Liver (tissue), 8 donors: ENCODE measurements at regions not wholly inside any gene's neighbourhood (a gene's known extent, or its start where the extent isn't known, plus 50 kb on each side); places are given as distances from the start of the nearest gene placed in this dataset.

Experiments used
- DNase-seq: peaks from one replicate; pipeline ENCODE4 v3.0.0-alpha.2; 2017; ENCODE audit warnings: low spot score
- H3K27ac ChIP-seq, 2 donors: one replicate each; pipeline ENCODE4 v1.7.0; 2013; ENCODE audit warnings: inconsistent platforms in 2 of 2, low read length in 2 of 2, control low read depth in 1 of 2, low read depth in 1 of 2, mild to moderate bottlenecking in 1 of 2
- H3K27me3 ChIP-seq, 4 donors: one replicate each; pipeline versions ENCODE4 v1.6.1 to v1.7.0; 2013; ENCODE audit warnings: low read length in 3 of 4, inconsistent platforms in 1 of 4, mild to moderate bottlenecking in 1 of 4, moderate library complexity in 1 of 4; ENCODE audit not compliant: control insufficient read depth in 4 of 4, insufficient read depth in 4 of 4
- H3K36me3 ChIP-seq, 4 donors: one replicate each; pipeline versions ENCODE4 v1.6.1 to v1.7.0; 2013; ENCODE audit warnings: low read length in 3 of 4, mild to moderate bottlenecking in 3 of 4, low read depth in 1 of 4, moderate library complexity in 1 of 4; ENCODE audit not compliant: control insufficient read depth in 4 of 4, insufficient read depth in 3 of 4
- H3K4me1 ChIP-seq, 4 donors: one replicate each; pipeline versions ENCODE4 v1.6.1 to v1.7.0; 2013; ENCODE audit warnings: low read length in 3 of 4, mild to moderate bottlenecking in 3 of 4, moderate library complexity in 1 of 4; ENCODE audit not compliant: control insufficient read depth in 4 of 4, insufficient read depth in 4 of 4
- H3K4me3 ChIP-seq, 3 donors: one replicate each; pipeline versions ENCODE4 v1.6.1 to v1.7.0; 2013; ENCODE audit warnings: low read length in 3 of 3, control low read depth in 1 of 3, low read depth in 1 of 3, mild to moderate bottlenecking in 1 of 3
- H3K9ac ChIP-seq, 2 donors: one replicate each; pipeline ENCODE4 v1.7.0; 2013; ENCODE audit warnings: low read length in 2 of 2, mild to moderate bottlenecking in 2 of 2, moderate library complexity in 2 of 2, control low read depth in 1 of 2, low read depth in 1 of 2
- H3K9me3 ChIP-seq, 4 donors: one replicate each; pipeline versions ENCODE4 v1.6.1 to v1.7.0; 2013; ENCODE audit warnings: low read length in 3 of 4; ENCODE audit not compliant: control insufficient read depth in 4 of 4
- EGR1 ChIP-seq, 2 donors: IDR thresholded peaks; 2 replicates each; pipeline ENCODE4 v1.6.1; 2016 to 2018; ENCODE audit warnings: antibody characterized with exemption in 2 of 2, low read depth in 2 of 2
- FOXA1 ChIP-seq: IDR thresholded peaks from 2 replicates; pipeline ENCODE4 v1.6.1; 2016; ENCODE audit warnings: antibody characterized with exemption
- FOXA2 ChIP-seq: IDR thresholded peaks from 2 replicates; pipeline ENCODE4 v1.6.1; 2016; ENCODE audit warnings: antibody characterized with exemption
- GABPA ChIP-seq, 2 donors: IDR thresholded peaks in 1 of 2; conservative IDR thresholded peaks in 1 of 2; 2 replicates each; pipeline ENCODE4 v1.6.1; 2016; ENCODE audit warnings: antibody characterized with exemption in 2 of 2, mild to moderate bottlenecking in 1 of 2, moderate library complexity in 1 of 2
- HNF4A ChIP-seq, 2 donors: conservative IDR thresholded peaks; 2 replicates each; pipeline ENCODE4 v1.6.1; 2016; ENCODE audit warnings: antibody characterized with exemption in 2 of 2, mild to moderate bottlenecking in 2 of 2
- HNF4G ChIP-seq: IDR thresholded peaks from 2 replicates; pipeline ENCODE4 v1.6.1; 2016; ENCODE audit warnings: antibody characterized with exemption
- JUND ChIP-seq, 2 donors: IDR thresholded peaks; 2 replicates each; pipeline ENCODE4 v1.6.1; 2016; ENCODE audit warnings: antibody characterized with exemption in 2 of 2
- NR2F2 ChIP-seq: IDR thresholded peaks from 2 replicates; pipeline ENCODE4 v1.6.1; 2016; ENCODE audit warnings: antibody characterized with exemption
- RAD21 ChIP-seq, 2 donors: IDR thresholded peaks; 2 replicates each; pipeline ENCODE4 v1.6.1; 2016; ENCODE audit warnings: antibody characterized with exemption in 2 of 2, mild to moderate bottlenecking in 2 of 2
- RXRA ChIP-seq, 2 donors: IDR thresholded peaks; 2 replicates each; pipeline ENCODE4 v1.6.1; 2017 to 2018; ENCODE audit warnings: antibody characterized with exemption in 2 of 2, mild to moderate bottlenecking in 1 of 2
- SP1 ChIP-seq: IDR thresholded peaks from 2 replicates; pipeline ENCODE4 v1.6.1; 2018; ENCODE audit warnings: antibody characterized with exemption, mild to moderate bottlenecking
- TAF1 ChIP-seq: conservative IDR thresholded peaks from 2 replicates; pipeline ENCODE4 v1.6.1; 2016; ENCODE audit warnings: antibody characterized with exemption, mild to moderate bottlenecking
- WGBS: extraction: QIAGEN DNeasy Blood & Tissue Kit; methylation state at CpG from one replicate; pipeline ENCODE4 v1.1.7; 2013; 5-methylcytosine and 5-hydroxymethylcytosine counted together
- TF ChIP-seq, protein P1 (sequence below): fragments of 150-350 bp; IDR thresholded peaks from 2 replicates; pipeline ENCODE4 v1.5.1; 2017; ENCODE audit warnings: improper control_type of control experiment, low read depth, low read length; ENCODE audit not compliant: missing input control
- TF ChIP-seq, protein P2 (sequence below): IDR thresholded peaks from 2 replicates; pipeline ENCODE4 v1.6.1; 2016; ENCODE audit warnings: antibody characterized with exemption
- TF ChIP-seq, protein P3 (sequence below): IDR thresholded peaks from 2 replicates; pipeline ENCODE4 v1.6.1; 2016; ENCODE audit warnings: antibody characterized with exemption
- TF ChIP-seq, protein P4 (sequence below): IDR thresholded peaks from 2 replicates; pipeline ENCODE4 v1.6.1; 2016; ENCODE audit warnings: antibody characterized with exemption
- TF ChIP-seq, protein P5 (sequence below): IDR thresholded peaks from 2 replicates; pipeline ENCODE4 v1.6.1; 2016; ENCODE audit warnings: antibody characterized with exemption, mild to moderate bottlenecking
- donor health status: healthy.
- donor health status: healthy.
- donor health status: healthy.
- donor health status: healthy.
- donor health status: healthy.

DNA sequence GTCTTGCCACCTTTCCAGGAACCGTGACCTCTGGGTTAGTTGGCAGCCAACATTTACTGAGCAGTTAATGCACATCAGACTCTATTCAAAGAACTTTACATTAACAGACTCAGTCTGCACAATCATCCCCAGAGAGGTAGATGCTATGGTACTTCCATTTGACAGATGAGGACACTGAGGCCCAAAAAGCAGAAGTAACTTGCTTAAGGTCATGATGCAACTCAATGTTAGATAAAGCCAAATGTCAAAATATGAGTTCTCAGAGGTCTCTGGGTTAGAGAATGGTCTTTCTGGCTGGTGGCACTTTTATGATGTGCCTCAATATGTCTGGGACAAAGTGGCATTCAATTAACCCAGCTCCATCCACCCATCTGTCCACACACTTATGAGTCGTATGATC lies 450.0 kb downstream of the MIAT start:
- DNase-seq: no peak
- no peak overlapping the region for H3K9ac ChIP-seq
- no peak overlapping the region for H3K4me3 ChIP-seq
- no peak for TF ChIP-seq EGR1 (IDR thresholded peaks at IDR 0.05; ENCODE audit: low read depth in 2 of 2)
- TF ChIP-seq NR2F2: no peak
- TF ChIP-seq, protein P1, sequence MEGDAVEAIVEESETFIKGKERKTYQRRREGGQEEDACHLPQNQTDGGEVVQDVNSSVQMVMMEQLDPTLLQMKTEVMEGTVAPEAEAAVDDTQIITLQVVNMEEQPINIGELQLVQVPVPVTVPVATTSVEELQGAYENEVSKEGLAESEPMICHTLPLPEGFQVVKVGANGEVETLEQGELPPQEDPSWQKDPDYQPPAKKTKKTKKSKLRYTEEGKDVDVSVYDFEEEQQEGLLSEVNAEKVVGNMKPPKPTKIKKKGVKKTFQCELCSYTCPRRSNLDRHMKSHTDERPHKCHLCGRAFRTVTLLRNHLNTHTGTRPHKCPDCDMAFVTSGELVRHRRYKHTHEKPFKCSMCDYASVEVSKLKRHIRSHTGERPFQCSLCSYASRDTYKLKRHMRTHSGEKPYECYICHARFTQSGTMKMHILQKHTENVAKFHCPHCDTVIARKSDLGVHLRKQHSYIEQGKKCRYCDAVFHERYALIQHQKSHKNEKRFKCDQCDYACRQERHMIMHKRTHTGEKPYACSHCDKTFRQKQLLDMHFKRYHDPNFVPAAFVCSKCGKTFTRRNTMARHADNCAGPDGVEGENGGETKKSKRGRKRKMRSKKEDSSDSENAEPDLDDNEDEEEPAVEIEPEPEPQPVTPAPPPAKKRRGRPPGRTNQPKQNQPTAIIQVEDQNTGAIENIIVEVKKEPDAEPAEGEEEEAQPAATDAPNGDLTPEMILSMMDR: no peak
- no peak for TF ChIP-seq FOXA1
- no peak for TF ChIP-seq FOXA2
- TF ChIP-seq TAF1: no peak
- no peak for TF ChIP-seq GABPA (IDR thresholded peaks at IDR 0.05 in 1 of 2, conservative IDR thresholded peaks at IDR 0.05 in 1 of 2)
- TF ChIP-seq, protein P2, sequence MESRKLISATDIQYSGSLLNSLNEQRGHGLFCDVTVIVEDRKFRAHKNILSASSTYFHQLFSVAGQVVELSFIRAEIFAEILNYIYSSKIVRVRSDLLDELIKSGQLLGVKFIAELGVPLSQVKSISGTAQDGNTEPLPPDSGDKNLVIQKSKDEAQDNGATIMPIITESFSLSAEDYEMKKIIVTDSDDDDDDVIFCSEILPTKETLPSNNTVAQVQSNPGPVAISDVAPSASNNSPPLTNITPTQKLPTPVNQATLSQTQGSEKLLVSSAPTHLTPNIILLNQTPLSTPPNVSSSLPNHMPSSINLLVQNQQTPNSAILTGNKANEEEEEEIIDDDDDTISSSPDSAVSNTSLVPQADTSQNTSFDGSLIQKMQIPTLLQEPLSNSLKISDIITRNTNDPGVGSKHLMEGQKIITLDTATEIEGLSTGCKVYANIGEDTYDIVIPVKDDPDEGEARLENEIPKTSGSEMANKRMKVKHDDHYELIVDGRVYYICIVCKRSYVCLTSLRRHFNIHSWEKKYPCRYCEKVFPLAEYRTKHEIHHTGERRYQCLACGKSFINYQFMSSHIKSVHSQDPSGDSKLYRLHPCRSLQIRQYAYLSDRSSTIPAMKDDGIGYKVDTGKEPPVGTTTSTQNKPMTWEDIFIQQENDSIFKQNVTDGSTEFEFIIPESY: no peak
- no peak for TF ChIP-seq HNF4G
- TF ChIP-seq RXRA (IDR thresholded peaks at IDR 0.05): no peak
- no peak for TF ChIP-seq RAD21 (IDR thresholded peaks at IDR 0.05)
- TF ChIP-seq, protein P3, sequence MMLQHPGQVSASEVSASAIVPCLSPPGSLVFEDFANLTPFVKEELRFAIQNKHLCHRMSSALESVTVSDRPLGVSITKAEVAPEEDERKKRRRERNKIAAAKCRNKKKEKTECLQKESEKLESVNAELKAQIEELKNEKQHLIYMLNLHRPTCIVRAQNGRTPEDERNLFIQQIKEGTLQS: no peak
- no peak for TF ChIP-seq SP1
- TF ChIP-seq, protein P4, sequence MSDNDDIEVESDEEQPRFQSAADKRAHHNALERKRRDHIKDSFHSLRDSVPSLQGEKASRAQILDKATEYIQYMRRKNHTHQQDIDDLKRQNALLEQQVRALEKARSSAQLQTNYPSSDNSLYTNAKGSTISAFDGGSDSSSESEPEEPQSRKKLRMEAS: no peak
- TF ChIP-seq, protein P5, sequence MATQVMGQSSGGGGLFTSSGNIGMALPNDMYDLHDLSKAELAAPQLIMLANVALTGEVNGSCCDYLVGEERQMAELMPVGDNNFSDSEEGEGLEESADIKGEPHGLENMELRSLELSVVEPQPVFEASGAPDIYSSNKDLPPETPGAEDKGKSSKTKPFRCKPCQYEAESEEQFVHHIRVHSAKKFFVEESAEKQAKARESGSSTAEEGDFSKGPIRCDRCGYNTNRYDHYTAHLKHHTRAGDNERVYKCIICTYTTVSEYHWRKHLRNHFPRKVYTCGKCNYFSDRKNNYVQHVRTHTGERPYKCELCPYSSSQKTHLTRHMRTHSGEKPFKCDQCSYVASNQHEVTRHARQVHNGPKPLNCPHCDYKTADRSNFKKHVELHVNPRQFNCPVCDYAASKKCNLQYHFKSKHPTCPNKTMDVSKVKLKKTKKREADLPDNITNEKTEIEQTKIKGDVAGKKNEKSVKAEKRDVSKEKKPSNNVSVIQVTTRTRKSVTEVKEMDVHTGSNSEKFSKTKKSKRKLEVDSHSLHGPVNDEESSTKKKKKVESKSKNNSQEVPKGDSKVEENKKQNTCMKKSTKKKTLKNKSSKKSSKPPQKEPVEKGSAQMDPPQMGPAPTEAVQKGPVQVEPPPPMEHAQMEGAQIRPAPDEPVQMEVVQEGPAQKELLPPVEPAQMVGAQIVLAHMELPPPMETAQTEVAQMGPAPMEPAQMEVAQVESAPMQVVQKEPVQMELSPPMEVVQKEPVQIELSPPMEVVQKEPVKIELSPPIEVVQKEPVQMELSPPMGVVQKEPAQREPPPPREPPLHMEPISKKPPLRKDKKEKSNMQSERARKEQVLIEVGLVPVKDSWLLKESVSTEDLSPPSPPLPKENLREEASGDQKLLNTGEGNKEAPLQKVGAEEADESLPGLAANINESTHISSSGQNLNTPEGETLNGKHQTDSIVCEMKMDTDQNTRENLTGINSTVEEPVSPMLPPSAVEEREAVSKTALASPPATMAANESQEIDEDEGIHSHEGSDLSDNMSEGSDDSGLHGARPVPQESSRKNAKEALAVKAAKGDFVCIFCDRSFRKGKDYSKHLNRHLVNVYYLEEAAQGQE: no peak
- H3K27ac ChIP-seq: no peak overlapping the region
- H3K9me3 ChIP-seq: no peaks in the 10 kb centered on the region
- 48% methylated on average over 2 of the region's 2 CpGs for WGBS
- peaks cover 0 to 5% (median 0%) of the 10 kb centered on the region in 4 donors for H3K4me1 ChIP-seq
- no peaks in the 10 kb centered on the region for H3K36me3 ChIP-seq
- H3K27me3 ChIP-seq: peaks cover 0 to 4% (median 0%) of the 10 kb centered on the region in 4 donors

DNA sequence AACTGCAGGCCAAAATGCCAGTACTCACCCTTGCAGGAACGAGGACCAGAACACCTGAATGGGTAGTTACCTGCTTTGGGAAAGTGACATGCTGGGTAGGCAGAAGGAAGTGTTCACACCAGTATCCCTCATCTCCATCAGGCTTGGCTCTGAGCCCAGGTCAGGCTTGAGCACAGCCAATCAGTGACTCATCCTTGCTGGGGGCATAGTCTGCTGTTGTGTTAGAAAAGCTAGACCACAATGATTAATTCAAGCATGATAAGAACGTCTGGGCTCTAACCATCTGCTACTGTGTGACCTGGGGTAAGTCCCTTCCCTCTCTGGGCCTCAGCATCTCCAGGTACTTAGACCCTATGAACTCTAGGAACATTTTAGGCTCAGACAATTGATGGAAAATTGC lies 450.4 kb downstream of the MIAT start:
- peak in 1 of 2 donors; percentile 50 for TF ChIP-seq HNF4A (conservative IDR thresholded peaks at IDR 0.05)
- peak in 1 of 2 donors; percentile 71 for TF ChIP-seq JUND (IDR thresholded peaks at IDR 0.05)
- no peak for TF ChIP-seq RAD21 (IDR thresholded peaks at IDR 0.05)
- peak in 1 of 2 donors; percentile 31 for TF ChIP-seq RXRA (IDR thresholded peaks at IDR 0.05)
- no peaks in the 10 kb centered on the region for H3K36me3 ChIP-seq
- H3K9ac ChIP-seq: no peak overlapping the region
- no peaks in the 10 kb centered on the region for H3K27me3 ChIP-seq
- peaks cover 0 to 6% (median 0%) of the 10 kb centered on the region in 4 donors for H3K4me1 ChIP-seq
- 38% methylated on average over 2 of the region's 2 CpGs for WGBS
- no peak for DNase-seq
- no peaks in the 10 kb centered on the region for H3K9me3 ChIP-seq
- no peak overlapping the region for H3K4me3 ChIP-seq
- H3K27ac ChIP-seq: no peak overlapping the region
